ENCODE measurements at regions not wholly inside any gene's neighbourhood (a gene's known extent, or its start where the extent isn't known, plus 50 kb on each side); places are given as distances from the start of the nearest gene placed in this dataset.

DNA sequence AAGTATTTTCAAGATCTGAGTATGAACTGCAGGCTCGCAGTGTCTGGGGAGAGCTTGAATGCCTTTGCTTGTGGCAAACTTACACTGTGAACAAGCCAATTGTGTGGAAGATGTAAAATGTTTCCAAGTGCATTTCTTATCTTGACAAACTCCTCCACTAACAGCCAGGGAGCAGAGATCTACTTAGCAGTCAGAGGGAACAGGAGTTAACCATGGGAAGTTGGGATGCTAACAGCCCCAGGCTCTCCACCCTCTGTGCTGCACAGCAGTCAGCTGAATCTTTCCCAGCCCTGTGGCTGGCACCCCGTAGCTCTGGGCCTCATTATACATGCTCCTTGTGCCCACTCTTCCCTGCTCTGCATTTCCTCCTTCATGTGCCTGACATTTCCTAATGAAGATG, 450.2 kb downstream of the TSN start:
- TF ChIP-seq FOXA1 (IDR thresholded peaks at IDR 0.05) = no peak
- no peak for TF ChIP-seq ELF4 (IDR thresholded peaks at IDR 0.05)
- TF ChIP-seq CTBP1 (IDR thresholded peaks at IDR 0.05; ENCODE audit: borderline replicate concordance) = no peak
- TF ChIP-seq FOXK2 (IDR thresholded peaks at IDR 0.05) = no peak
- TF ChIP-seq SP1 (IDR thresholded peaks at IDR 0.05) = no peak
- TF ChIP-seq SUZ12 (IDR thresholded peaks at IDR 0.05) = no peak

All from HEK293T (cell line).